ENCODE measurements at regions not wholly inside any gene's neighbourhood (a gene's known extent, or its start where the extent isn't known, plus 50 kb on each side); places are given as distances from the start of the nearest gene placed in this dataset.

DNA sequence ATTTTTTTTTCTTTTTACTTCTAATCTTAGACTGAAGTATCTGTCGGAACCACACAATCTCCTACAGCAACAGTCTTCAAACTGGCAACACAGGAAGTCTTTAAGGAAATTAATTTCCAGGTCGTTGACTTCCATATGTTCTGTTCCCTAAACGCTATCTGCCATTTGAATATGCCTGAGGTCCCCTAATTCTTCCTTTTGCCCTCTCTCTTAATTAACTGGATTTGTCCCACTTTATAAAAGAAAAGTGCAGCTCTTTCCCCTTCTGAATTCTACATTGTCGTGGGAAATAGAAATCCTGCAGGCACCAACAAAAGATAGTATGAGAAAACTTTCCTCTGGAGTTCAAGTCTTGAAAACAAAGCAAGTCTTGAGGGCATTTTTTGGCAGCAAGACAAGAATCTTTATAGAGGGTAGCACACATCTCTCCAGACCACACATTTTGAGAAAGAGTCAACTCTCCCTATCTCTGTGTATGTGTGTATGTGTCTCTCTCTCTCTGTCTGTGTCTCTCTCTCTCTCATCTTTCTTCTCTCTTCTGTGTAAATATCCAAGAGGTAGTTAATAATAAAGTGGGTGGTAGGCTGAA lies 879.8 kb downstream of the SOCS6 start:
- no peak for DNase-seq (ENCODE audit: low spot score)
- TF ChIP-seq, protein P1, sequence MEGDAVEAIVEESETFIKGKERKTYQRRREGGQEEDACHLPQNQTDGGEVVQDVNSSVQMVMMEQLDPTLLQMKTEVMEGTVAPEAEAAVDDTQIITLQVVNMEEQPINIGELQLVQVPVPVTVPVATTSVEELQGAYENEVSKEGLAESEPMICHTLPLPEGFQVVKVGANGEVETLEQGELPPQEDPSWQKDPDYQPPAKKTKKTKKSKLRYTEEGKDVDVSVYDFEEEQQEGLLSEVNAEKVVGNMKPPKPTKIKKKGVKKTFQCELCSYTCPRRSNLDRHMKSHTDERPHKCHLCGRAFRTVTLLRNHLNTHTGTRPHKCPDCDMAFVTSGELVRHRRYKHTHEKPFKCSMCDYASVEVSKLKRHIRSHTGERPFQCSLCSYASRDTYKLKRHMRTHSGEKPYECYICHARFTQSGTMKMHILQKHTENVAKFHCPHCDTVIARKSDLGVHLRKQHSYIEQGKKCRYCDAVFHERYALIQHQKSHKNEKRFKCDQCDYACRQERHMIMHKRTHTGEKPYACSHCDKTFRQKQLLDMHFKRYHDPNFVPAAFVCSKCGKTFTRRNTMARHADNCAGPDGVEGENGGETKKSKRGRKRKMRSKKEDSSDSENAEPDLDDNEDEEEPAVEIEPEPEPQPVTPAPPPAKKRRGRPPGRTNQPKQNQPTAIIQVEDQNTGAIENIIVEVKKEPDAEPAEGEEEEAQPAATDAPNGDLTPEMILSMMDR (IDR thresholded peaks at IDR 0.05; ENCODE audit: extremely low read depth, missing control alignments): no peak

DNA sequence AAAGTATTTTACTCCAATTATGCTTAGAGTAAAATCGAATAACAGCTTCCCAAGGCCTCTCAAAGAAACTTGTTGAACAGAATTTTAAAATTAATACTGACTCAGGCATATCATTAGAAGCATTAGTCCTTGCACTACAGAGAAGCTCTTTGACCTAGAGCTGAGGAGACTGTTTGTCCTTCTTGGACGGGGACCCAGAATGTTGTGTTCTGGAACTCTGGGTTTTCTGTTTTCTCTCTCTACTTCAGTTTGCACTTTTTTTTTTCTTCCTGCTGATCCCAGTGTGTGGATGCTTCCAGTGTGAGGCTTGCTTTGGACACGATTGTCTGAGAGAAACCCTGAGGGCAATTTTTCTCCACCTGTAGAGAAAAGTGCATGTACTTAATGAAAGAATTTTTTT lies 847.6 kb downstream of the SOCS6 start:
- no peak for DNase-seq (ENCODE audit: low spot score)
- TF ChIP-seq, protein P1 (IDR thresholded peaks at IDR 0.05; ENCODE audit: extremely low read depth, missing control alignments): no peak

DNA sequence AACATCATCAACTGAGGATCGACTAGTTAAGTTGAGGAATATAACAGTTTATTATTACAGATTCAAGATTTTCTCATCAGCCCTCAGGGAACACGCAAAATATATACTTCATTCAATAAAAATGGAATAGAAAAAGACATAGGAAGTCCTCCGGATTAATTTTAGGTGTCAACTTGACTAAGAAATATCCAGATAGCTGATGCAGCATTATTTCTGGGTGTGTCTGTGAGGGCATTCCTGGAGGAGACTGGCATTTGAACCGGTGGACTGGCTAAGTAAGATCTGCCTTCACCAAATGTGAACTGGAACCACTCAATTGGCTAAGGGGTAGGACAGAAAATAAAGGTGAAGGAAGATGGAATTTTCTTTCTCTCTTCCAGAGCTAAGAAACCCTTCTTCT lies 845.3 kb downstream of the SOCS6 start:
- TF ChIP-seq, protein P1 (IDR thresholded peaks at IDR 0.05; ENCODE audit: extremely low read depth, missing control alignments): no peak
- no peak for DNase-seq (ENCODE audit: low spot score)

DNA sequence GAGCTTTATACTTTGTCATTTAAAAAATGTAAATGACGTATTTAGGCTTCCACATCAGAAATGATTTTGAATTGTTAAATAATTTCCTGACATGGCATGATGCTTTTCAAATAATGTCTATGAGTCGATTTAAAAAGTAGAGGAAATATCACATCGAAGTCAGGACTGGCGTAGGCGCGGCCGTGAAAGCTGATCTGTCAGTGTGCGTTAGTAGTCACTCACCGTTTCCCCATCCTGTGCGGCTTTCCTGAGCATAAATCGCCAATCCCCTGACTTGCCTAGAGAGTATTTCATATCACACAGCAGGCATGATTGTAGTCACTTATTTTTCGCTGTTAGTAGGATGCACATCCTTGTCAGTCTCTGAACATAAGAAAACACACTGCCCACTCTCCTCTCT lies 843.1 kb downstream of the SOCS6 start:
- TF ChIP-seq, protein P1 (IDR thresholded peaks at IDR 0.05; ENCODE audit: extremely low read depth, missing control alignments): no peak
- no peak for DNase-seq (ENCODE audit: low spot score)

DNA sequence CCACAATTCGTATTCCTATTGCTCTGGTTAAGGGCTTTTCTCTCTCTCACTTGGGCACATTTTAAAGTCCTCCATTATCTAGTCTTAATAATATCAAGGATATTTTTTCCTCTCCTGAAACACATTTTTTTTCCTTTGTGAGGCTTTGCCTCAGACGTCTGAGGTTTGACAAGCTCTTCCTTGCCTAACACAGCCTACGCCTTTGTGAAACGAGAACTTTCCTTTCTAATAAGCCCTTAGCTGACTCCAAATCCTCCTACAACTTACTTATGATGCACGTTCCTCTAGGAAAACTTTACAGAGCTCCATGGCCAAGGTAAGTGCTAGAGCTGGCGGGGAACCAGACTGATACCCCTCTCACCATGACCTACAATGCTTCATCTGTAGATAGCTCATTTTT lies 841.5 kb downstream of the SOCS6 start:
- TF ChIP-seq, protein P1 (IDR thresholded peaks at IDR 0.05; ENCODE audit: extremely low read depth, missing control alignments): no peak

DNA sequence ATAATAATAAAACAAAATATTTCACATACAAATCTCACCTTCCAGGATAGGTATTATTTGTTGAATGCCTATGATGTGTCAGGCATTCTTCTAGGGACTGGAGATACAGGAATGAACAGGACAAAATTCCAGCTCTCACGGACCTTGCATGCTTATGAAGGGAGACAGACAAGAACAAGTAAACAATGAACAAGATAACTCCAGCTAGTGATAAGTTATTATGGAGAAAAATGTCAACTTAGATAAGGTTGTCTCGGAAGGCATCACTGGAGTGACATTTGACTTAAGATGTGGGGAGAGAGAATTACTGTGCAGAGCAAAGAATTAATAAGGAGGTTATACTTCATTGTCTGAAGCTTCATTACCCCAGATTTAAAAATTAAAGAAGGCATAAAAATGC lies 836.7 kb downstream of the SOCS6 start:
- DNase-seq (ENCODE audit: low spot score): no peak
- TF ChIP-seq, protein P1 (IDR thresholded peaks at IDR 0.05; ENCODE audit: extremely low read depth, missing control alignments): no peak

More for the DNA sequence above, 841.5 kb downstream of the SOCS6 start:
- no peak for DNase-seq (ENCODE audit: low spot score)

DNA sequence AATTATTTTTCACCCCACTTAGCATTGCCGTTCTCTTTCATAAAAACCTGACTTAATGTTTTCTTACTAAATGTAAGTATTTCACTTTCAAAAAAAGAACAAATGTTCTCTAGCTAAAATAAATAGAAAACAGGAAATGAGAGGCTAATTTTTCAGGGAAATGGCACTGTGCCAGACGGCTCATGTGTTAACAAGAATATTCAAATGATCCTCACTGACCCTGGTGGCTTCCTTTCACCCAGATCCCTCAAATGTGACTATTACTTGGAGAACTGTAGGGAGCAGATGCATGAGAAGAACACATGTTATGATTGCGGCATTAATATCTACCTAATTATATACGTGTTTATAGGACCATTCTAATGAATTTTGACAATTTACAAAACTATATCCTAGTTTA lies 827.7 kb downstream of the SOCS6 start:
- no peak for DNase-seq (ENCODE audit: low spot score)
- TF ChIP-seq, protein P1 (IDR thresholded peaks at IDR 0.05; ENCODE audit: extremely low read depth, missing control alignments): no peak
